NCI-H146 treated with DMSO at 0.1 percent for 48 hours (cell line): ENCODE measurements at regions not wholly inside any gene's neighbourhood (a gene's known extent, or its start where the extent isn't known, plus 50 kb on each side); places are given as distances from the start of the nearest gene placed in this dataset.
"Not testable (repeated sequence)": the region's sequence is repeated elsewhere in the genome, so short reads cannot be mapped to it uniquely, and the experiment has no call there.

Experiments
- DNase-seq: peaks from one replicate; lab custom pipeline; 2025; ENCODE audit not compliant: unreplicated experiment; lab: John Stamatoyannopoulos, UW

DNA sequence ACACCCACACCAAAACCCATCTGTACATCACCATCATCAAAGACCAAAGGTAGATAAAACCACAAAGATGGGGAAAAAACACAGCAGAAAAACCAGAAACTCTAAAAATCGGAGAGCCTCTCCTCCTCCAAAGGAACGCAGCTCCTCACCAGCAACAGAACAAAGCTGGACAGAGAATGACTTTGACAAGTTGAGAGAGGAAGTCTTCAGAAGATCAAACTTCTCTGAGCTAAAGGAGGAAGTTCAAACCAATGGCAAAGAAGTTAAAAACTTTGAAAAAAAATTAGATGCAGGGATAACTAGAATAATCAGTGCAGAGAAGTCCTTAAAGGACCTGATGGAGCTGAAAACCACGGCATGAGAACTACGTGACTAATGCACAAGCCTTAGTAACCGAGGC is 247.5 kb upstream of the ERBB4 start:
- not testable (repeated sequence) for DNase-seq

GRCh38 chr2:212777020-212777491 is 238.5 kb upstream of the ERBB4 start:
- DNase-seq: peak; percentile 38

- no peak for DNase-seq
Measured at GRCh38 chr2:212773808-212774339, 235.3 kb upstream of the ERBB4 start.

GRCh38 chr2:212770240-212770639 is 231.6 kb upstream of the ERBB4 start:
- no peak for DNase-seq

DNA sequence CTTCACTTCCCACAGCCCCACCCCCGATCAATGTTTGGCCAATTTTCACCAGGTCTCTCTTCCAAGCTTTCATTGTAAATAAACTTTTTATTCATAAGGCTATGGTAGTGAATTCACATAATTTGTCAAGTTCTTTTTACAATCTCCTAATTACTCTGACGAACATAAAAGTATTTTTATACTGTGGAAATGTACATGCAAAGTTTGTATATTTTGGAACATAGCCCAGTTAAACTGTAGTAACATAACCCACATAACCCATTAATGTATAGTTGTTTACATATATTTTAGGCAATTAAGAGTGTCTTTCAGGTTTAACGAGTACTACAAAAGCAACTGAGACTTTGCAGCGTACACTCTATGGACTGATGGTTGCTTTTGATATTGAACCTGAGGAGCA is 228.3 kb upstream of the ERBB4 start:
- peak; percentile 51 for DNase-seq

- DNase-seq: no peak
Measured at GRCh38 chr2:212752730-212753351, 214.2 kb upstream of the ERBB4 start.

GRCh38 chr2:212745359-212745758 is 206.8 kb upstream of the ERBB4 start:
- DNase-seq: no peak

GRCh38 chr2:212737392-212738172 is 199.0 kb upstream of the ERBB4 start:
- DNase-seq: no peak

DNA sequence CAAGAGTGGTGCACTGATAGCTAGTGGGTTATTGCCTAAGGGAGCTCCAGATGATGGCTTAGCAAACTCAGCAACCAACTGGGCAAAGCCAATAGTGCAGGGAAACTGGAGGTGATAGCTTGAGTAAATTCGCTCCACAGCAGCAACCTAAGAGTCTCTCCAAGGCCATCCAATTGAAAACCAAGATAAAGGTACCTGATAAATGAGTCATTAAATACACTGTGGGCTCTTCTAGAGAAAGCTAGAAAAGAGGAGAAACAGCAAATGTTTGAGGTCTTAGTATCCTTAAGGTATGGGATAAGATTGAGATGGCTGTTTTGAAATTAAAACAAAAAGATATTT is 197.8 kb upstream of the ERBB4 start:
- no peak for DNase-seq

GRCh38 chr2:212733273-212733672 is 194.7 kb upstream of the ERBB4 start:
- DNase-seq: no peak

DNA sequence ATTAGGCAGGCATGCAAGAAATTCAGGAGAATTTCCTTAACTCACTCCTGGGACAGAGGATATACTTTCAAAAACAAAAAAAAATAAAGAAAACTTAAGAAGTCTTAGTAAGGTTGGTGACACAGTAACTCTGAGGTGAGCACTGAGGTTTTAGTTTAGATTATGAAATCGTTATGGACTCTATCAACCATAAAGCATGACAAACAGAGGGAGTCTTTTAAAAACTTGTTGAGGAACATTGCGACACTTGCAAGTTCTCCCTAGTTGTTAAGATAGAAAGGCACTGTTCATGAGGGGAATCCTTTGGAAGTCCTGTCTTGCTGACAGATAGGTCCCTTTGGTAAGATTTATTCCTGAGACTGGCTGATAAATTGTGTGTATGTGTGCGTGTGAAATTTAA is 194.3 kb upstream of the ERBB4 start:
- no peak for DNase-seq

GRCh38 chr2:212730994-212731393 is 192.4 kb upstream of the ERBB4 start:
- no peak for DNase-seq

DNA sequence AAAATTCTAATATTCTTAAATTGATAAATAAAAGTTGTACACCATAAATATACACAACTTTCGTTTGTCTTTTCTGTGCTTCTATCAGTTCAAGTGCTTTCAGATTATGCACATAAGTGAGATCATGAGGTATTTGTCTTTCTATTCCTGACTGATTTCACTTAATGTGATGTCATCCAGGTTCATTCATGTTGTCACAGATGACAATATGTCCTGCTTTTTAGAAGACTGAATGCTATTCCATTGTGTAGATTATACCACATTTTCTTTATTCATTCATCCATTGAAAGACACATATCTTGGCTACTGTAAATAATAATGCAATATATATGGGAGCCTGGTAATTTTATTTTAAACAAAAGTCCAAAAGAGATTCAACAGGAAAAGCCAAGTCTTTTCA is 190.1 kb upstream of the ERBB4 start:
- no peak for DNase-seq

GRCh38 chr2:212727751-212728150 is 189.1 kb upstream of the ERBB4 start:
- no peak for DNase-seq

DNA sequence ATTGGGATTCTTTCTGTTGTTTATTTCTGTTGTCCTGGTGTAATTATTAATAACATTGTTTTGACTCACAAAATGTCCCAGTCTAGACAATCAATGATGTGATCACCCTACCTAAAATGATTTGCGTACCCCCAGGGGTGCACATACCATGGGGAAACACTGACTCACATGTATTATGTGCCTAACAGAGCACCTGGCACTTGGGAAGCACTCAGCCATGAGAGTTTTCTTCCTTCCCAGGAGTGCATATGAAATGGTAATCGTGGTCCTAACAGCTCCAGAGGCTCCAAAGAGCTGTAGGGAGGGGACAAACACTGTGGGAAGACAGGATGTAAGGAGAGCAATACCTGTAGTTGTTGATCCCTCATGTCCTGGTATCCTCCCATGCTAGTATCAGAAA is 187.8 kb upstream of the ERBB4 start:
- no peak for DNase-seq

- no peak for DNase-seq
Measured at GRCh38 chr2:212725180-212725579, 186.6 kb upstream of the ERBB4 start.

- no peak for DNase-seq
Measured at GRCh38 chr2:212723226-212723625, 184.6 kb upstream of the ERBB4 start.

DNA sequence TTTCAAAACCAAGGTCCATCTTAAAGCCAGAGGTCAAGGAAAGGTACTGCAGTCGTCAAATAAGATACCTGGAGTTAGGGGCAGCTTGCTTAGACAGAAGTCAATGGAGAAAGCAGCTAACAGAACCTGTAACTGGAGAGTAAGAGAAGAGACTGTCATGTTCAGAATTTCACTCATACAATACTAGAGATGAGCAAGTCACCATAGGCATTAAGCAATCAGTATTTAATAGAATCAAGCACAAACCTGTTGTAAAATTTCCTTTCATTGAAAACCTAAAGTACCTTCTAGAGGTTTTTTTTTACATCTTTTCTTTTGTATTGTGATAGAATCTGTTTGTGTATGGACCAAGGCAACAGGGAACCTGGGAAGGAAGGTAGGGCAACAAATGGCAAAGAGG is 183.4 kb upstream of the ERBB4 start:
- no peak for DNase-seq

DNA sequence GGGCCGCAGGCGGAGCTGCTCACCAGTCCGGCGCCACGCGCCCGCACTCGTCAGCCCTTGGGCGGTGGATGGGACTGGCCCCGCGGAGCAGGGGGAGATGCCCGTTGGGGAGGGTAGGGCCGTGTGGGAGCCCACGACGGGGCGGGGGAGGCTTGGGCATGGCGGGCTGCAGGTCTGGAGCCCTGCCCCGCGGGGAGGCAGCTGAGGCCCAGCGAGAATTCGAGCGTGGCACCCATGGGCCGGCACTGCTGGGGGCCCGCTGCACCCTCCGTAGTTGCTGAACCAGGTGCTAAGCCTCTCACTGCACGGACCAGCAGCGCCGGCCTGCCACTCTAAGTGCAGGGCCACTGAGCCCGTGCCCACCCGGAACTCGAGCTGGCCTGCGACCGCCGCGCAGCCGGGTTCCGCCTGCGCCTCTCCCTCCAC is 182.4 kb upstream of the ERBB4 start:
- DNase-seq: no peak

DNA sequence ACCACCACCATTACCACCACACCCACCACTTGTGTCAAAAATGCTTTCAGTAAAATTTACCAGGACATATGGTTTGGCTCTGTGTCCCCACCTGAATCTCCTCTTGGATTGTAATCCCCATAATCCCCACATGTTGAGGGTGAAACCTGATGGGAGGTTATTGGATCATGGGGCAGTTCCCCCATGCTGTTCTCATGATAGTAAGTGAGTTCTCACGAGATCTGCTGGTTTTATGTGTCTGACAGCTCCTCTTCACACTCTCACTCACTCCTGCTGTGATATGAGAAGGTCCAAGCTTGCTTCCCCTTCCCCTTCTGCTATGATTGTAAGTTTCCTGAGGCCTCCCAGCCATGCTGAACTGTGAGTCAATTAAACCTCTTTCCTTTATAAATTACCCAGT is 176.8 kb upstream of the ERBB4 start:
- not testable (repeated sequence) for DNase-seq

DNA sequence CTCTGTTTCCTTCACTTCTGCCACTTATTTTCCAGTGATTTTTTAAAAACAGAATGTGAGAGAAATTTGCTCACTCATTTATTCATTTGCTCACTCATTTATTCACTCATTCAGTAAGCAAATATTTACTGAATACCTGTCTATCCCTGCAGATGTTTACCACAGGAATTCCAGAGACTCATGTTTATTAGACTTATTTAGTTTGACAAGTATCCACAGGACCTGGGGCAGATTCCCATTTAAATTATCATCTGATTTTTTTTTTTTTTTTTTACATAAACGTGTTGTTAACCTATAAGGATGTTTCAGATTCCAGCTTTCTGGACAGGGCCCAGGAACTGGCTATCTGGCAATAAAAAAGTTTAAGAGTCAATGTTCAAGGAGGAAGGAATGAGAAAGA is 175.1 kb upstream of the ERBB4 start:
- DNase-seq: no peak

GRCh38 chr2:212712991-212713390 is 174.4 kb upstream of the ERBB4 start:
- DNase-seq: no peak
